Heart left ventricle (tissue), 16 donors: ENCODE measurements at regions not wholly inside any gene's neighbourhood (a gene's known extent, or its start where the extent isn't known, plus 50 kb on each side); places are given as distances from the start of the nearest gene placed in this dataset.

ENCODE experiments used
- ATAC-seq, 4 donors: fragments of 200-7000 bp; cut with Tn5 transposase; one replicate each; pipeline ENCODE4 v1.9.1; 2020 to 2022; ENCODE audit warnings: moderate library complexity in 4 of 4, mild to moderate bottlenecking in 3 of 4, moderate number of reproducible peaks in 1 of 4
- DNase-seq, 5 donors: peaks; one replicate each; pipeline ENCODE4 v3.0.0-alpha.2; 2020
- H3K27ac ChIP-seq, 12 donors: fragments of 200-600 bp; sonication (generic) in 4 of 12; one replicate each; pipeline versions ENCODE4 v1.5.0 to v1.8.0; 2016 to 2022; ENCODE audit warnings: mild to moderate bottlenecking in 2 of 12
- H3K27me3 ChIP-seq, 9 donors: fragments of 200-600 bp; sonication (generic) in 2 of 9; one replicate each; pipeline versions ENCODE4 v1.5.1 to v1.8.0; 2016 to 2022; ENCODE audit warnings: mild to moderate bottlenecking in 3 of 9
- H3K36me3 ChIP-seq, 9 donors: fragments of 200-600 bp; sonication (generic) in 2 of 9; one replicate each; pipeline versions ENCODE4 v1.5.0 to v1.8.0; 2018 to 2022; ENCODE audit warnings: mild to moderate bottlenecking in 2 of 9
- H3K4me1 ChIP-seq, 12 donors: fragments of 200-600 bp; sonication (generic) in 4 of 12; one replicate each; pipeline versions ENCODE4 v1.5.0 to v1.8.0; 2016 to 2022; ENCODE audit warnings: mild to moderate bottlenecking in 3 of 12
- H3K4me3 ChIP-seq, 12 donors: fragments of 200-600 bp; sonication (generic) in 4 of 12; one replicate each; pipeline versions ENCODE4 v1.5.0 to v1.8.0; 2017 to 2022; ENCODE audit warnings: mild to moderate bottlenecking in 9 of 12, moderate library complexity in 4 of 12
- H3K9me3 ChIP-seq, 12 donors: fragments of 200-600 bp; sonication (generic) in 4 of 12; one replicate each; pipeline versions ENCODE4 v1.5.0 to v1.8.0; 2016 to 2022; ENCODE audit warnings: mild to moderate bottlenecking in 1 of 12
- CTCF ChIP-seq, 12 donors: fragments of 200-600 bp; sonication (generic) in 4 of 12; IDR thresholded peaks; one replicate each; pipeline versions ENCODE4 v1.5.0 to v1.8.0; 2018 to 2022; ENCODE audit warnings: antibody characterized with exemption in 12 of 12, mild to moderate bottlenecking in 5 of 12
- POLR2A ChIP-seq, 2 donors: fragments of 450-650 bp; IDR thresholded peaks; one replicate each; pipeline ENCODE4 v1.6.1; 2017; ENCODE audit warnings: antibody characterized with exemption in 2 of 2, mild to moderate bottlenecking in 2 of 2, moderate library complexity in 2 of 2
- WGBS, 4 donors: extraction: QIAGEN DNeasy Blood & Tissue Kit in 2 of 4; methylation state at CpG; one replicate each; pipeline versions ENCODE4 v1.1.5 to v1.1.7; 2013 to 2018; 5-methylcytosine and 5-hydroxymethylcytosine counted together
- intact Hi-C, 10 donors: fragments of 100-400 bp; cut with DNase I; formaldehyde crosslinking; loops; one replicate each; pipeline versions ENCODE4 v1.11.1 to v1.14.2; 2022
- donor health status: ischemic (EF 13 %, LVEDD 7.1; RV severe dilation, severe dysfunction).
- donor health status: healthy with polysubstance abuse.
- donor health status: DM: no; HTN: yes; CAD: no.
- donor health status: DM: no; HTN: no; CAD: no.
- donor health status: ischemic (EF 25% LVEDD 6.9; RV normal size, moderate dysfunction).
- donor health status: ischemic (EF 25% LVEDD 5.7; RV mildly dilated, moderate dysfunction).
- donor health status: healthy.
- donor health status: DM: yes; HTN: yes; CAD: no.
- donor health status: ischemic (EF 35%, LVEDD 5.7; RV mildly dilated, moderate dysfunction).
- donor health status: nonischemic (EF 11% LVEDD 7.7; RV severe dilation, severe dysfunction).
- donor health status: DM: yes; HTN: yes; CAD: no.
- donor health status: PGD.
- donor health status: ischemic (EF 29% LVEDD 5.4; RV normal size, mild dysfunction).
- donor health status: nonischemic (EF 23%, LVEDD 6.1; RV moderate dilation, normal function).

GRCh38 chr2:3099145-3099859, 278.3 kb downstream of the EIPR1 start:
- Histone ChIP-seq H3K27me3 (peaks cover 0 to 10% (median 3%) of the 10 kb centered on the region in 9 donors), H3K4me1 (no peaks in the 10 kb centered on the region), H3K9me3 (no peaks in the 10 kb centered on the region), H3K36me3 (no peaks in the 10 kb centered on the region), H3K27ac (no peak overlapping the region), H3K4me3 (no peak overlapping the region)
- no peak for TF ChIP-seq POLR2A (IDR thresholded peaks at IDR 0.05)
- TF ChIP-seq CTCF (IDR thresholded peaks at IDR 0.05): no peak
- WGBS, 4 donors: 78 to 94% (median 92%) methylated on average over 5 to 6 of the region's 6 CpGs
- intact Hi-C loops: no loop called here
- ATAC-seq (no peak), DNase-seq (no peak)

GRCh38 chr2:3098231-3098630, 279.4 kb downstream of the EIPR1 start:
- DNase-seq: no peak
- TF ChIP-seq POLR2A (IDR thresholded peaks at IDR 0.05) (no peak), CTCF (IDR thresholded peaks at IDR 0.05) (no peak)
- Histone ChIP-seq H3K4me3 (no peak overlapping the region), H3K27ac (no peak overlapping the region), H3K36me3 (no peaks in the 10 kb centered on the region), H3K9me3 (no peaks in the 10 kb centered on the region), H3K4me1 (no peaks in the 10 kb centered on the region), H3K27me3 (peaks cover 0 to 10% (median 3%) of the 10 kb centered on the region in 9 donors)
- intact Hi-C loops: no loop called here
- 46 to 70% (median 66%) methylated on average over 2 of the region's 2 CpGs for WGBS, 4 donors
- no peak for ATAC-seq

GRCh38 chr2:3097804-3098203, 279.8 kb downstream of the EIPR1 start:
- H3K4me1 ChIP-seq: no peaks in the 10 kb centered on the region
- 85 to 98% (median 96%) methylated on average over 6 to 9 of the region's 9 CpGs for WGBS, 4 donors
- no peaks in the 10 kb centered on the region for H3K9me3 ChIP-seq
- H3K27me3 ChIP-seq: peaks cover 0 to 10% (median 3%) of the 10 kb centered on the region in 9 donors
- intact Hi-C loops: no loop called here
- TF ChIP-seq POLR2A (IDR thresholded peaks at IDR 0.05) (no peak), CTCF (IDR thresholded peaks at IDR 0.05) (no peak)
- no peak overlapping the region for H3K27ac ChIP-seq
- ATAC-seq (no peak), DNase-seq (no peak)
- H3K4me3 ChIP-seq: no peak overlapping the region
- H3K36me3 ChIP-seq: no peaks in the 10 kb centered on the region

GRCh38 chr2:3094999-3095958, 282.3 kb downstream of the EIPR1 start:
- Histone ChIP-seq H3K36me3 (no peaks in the 10 kb centered on the region), H3K27me3 (peaks cover 0 to 10% (median 0%) of the 10 kb centered on the region in 9 donors), H3K9me3 (peaks cover 0 to 2% (median 0%) of the 10 kb centered on the region in 12 donors), H3K4me1 (no peaks in the 10 kb centered on the region), H3K27ac (no peak overlapping the region), H3K4me3 (no peak overlapping the region)
- DNase-seq (peak in 1 of 5 donors; percentile 8), ATAC-seq (no peak)
- WGBS, 4 donors: 51 to 63% (median 60%) methylated on average over 14 of the region's 14 CpGs
- intact Hi-C loops: no loop called here
- no peak for TF ChIP-seq POLR2A (IDR thresholded peaks at IDR 0.05)
- no peak for TF ChIP-seq CTCF (IDR thresholded peaks at IDR 0.05)
